Peyer's patch (tissue), 4 donors: ENCODE measurements at regions not wholly inside any gene's neighbourhood (a gene's known extent, or its start where the extent isn't known, plus 50 kb on each side); places are given as distances from the start of the nearest gene placed in this dataset.

ENCODE experiments used
- POLR2A ChIP-seq, 2 donors: fragments of 450-650 bp; IDR thresholded peaks; one replicate each; pipeline ENCODE4 v1.5.1; 2017; ENCODE audit warnings: antibody characterized with exemption in 2 of 2, mild to moderate bottlenecking in 2 of 2, moderate library complexity in 2 of 2
- TF ChIP-seq, protein P1 (sequence below), 6 experiments: fragments of 450-650 bp in 4 of 6; fragments of 200-600 bp in 2 of 6; sonication (generic) in 1 of 6; IDR thresholded peaks; one replicate each; pipeline ENCODE4 v1.5.1; 2017 to 2019; ENCODE audit warnings: antibody characterized with exemption in 6 of 6, mild to moderate bottlenecking in 3 of 6, moderate library complexity in 1 of 6

DNA sequence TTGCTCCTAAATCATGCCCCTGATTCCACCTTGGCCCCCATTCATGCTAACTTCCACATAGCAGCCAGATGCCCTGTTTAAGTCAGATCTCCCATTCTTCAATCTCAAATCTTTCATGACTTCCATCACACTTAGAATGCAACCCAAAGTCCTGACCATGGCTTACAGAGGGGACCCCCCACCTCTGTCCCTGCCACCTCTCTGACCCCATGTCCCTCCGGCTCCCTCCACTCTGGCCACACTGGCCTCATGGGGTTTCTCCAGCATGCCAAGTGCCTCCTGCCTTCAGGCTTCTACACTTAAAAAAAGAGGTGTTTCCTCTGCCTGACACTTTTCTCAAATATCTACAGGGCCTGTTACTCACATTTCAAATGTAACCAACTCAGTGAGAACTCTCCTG, 93.6 kb downstream of the C13orf42 start:
- no peak for TF ChIP-seq POLR2A (IDR thresholded peaks at IDR 0.05)
- TF ChIP-seq, protein P1, sequence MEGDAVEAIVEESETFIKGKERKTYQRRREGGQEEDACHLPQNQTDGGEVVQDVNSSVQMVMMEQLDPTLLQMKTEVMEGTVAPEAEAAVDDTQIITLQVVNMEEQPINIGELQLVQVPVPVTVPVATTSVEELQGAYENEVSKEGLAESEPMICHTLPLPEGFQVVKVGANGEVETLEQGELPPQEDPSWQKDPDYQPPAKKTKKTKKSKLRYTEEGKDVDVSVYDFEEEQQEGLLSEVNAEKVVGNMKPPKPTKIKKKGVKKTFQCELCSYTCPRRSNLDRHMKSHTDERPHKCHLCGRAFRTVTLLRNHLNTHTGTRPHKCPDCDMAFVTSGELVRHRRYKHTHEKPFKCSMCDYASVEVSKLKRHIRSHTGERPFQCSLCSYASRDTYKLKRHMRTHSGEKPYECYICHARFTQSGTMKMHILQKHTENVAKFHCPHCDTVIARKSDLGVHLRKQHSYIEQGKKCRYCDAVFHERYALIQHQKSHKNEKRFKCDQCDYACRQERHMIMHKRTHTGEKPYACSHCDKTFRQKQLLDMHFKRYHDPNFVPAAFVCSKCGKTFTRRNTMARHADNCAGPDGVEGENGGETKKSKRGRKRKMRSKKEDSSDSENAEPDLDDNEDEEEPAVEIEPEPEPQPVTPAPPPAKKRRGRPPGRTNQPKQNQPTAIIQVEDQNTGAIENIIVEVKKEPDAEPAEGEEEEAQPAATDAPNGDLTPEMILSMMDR (IDR thresholded peaks at IDR 0.05) = no peak
